NCI-H82 (cell line): ENCODE measurements at regions not wholly inside any gene's neighbourhood (a gene's known extent, or its start where the extent isn't known, plus 50 kb on each side); places are given as distances from the start of the nearest gene placed in this dataset.

ENCODE experiments used
- DNase-seq: peaks from one replicate; lab custom pipeline; 2025; lab: John Stamatoyannopoulos, UW

- DNase-seq, result peak; percentile 33
These were observed 344.6 kb upstream of the HTR2A start for GRCh38 chr13:47241446-47241845.

GRCh38 chr13:47239025-47239424, 342.2 kb upstream of the HTR2A start:
- DNase-seq, result no peak

GRCh38 chr13:47237571-47237970, 340.7 kb upstream of the HTR2A start:
- DNase-seq, result no peak

- DNase-seq, result no peak
These were observed 336.9 kb upstream of the HTR2A start for GRCh38 chr13:47233734-47234133.

- no peak for DNase-seq
These were observed 335.7 kb upstream of the HTR2A start for GRCh38 chr13:47232516-47232915.

- DNase-seq, result no peak
These were observed 333.3 kb upstream of the HTR2A start for GRCh38 chr13:47230155-47230554.

GRCh38 chr13:47226516-47226915, 329.7 kb upstream of the HTR2A start:
- DNase-seq, result no peak

- peak; percentile 94 for DNase-seq
These were observed 323.7 kb upstream of the HTR2A start for GRCh38 chr13:47220453-47221140.

- DNase-seq, result no peak
These were observed 321.8 kb upstream of the HTR2A start for GRCh38 chr13:47218611-47219010.

- no peak for DNase-seq
These were observed 319.4 kb upstream of the HTR2A start for GRCh38 chr13:47216176-47216822.

GRCh38 chr13:47215736-47216135, 318.9 kb upstream of the HTR2A start:
- DNase-seq, result peak; percentile 31

GRCh38 chr13:47213047-47213446, 316.2 kb upstream of the HTR2A start:
- DNase-seq, result peak; percentile 69

- no peak for DNase-seq
These were observed 314.3 kb upstream of the HTR2A start for GRCh38 chr13:47211106-47211505.

GRCh38 chr13:47206111-47206510, 309.3 kb upstream of the HTR2A start:
- DNase-seq, result peak; percentile 85

- no peak for DNase-seq
These were observed 293.9 kb upstream of the HTR2A start for GRCh38 chr13:47190696-47191305.

- DNase-seq, result no peak
These were observed 291.9 kb upstream of the HTR2A start for GRCh38 chr13:47188802-47189201.

- DNase-seq, result no peak
These were observed 289.6 kb upstream of the HTR2A start for GRCh38 chr13:47186471-47186870.

- no peak for DNase-seq
These were observed 287.5 kb upstream of the HTR2A start for GRCh38 chr13:47184321-47184720.

- DNase-seq, result no peak
These were observed 282.5 kb upstream of the HTR2A start for GRCh38 chr13:47179321-47179720.

GRCh38 chr13:47178090-47178950, 281.5 kb upstream of the HTR2A start:
- DNase-seq, result no peak

GRCh38 chr13:47175172-47175866, 278.5 kb upstream of the HTR2A start:
- DNase-seq, result no peak

- no peak for DNase-seq
These were observed 274.1 kb upstream of the HTR2A start for GRCh38 chr13:47170971-47171370.
